ENCODE measurements at regions not wholly inside any gene's neighbourhood (a gene's known extent, or its start where the extent isn't known, plus 50 kb on each side); places are given as distances from the start of the nearest gene placed in this dataset.

DNA sequence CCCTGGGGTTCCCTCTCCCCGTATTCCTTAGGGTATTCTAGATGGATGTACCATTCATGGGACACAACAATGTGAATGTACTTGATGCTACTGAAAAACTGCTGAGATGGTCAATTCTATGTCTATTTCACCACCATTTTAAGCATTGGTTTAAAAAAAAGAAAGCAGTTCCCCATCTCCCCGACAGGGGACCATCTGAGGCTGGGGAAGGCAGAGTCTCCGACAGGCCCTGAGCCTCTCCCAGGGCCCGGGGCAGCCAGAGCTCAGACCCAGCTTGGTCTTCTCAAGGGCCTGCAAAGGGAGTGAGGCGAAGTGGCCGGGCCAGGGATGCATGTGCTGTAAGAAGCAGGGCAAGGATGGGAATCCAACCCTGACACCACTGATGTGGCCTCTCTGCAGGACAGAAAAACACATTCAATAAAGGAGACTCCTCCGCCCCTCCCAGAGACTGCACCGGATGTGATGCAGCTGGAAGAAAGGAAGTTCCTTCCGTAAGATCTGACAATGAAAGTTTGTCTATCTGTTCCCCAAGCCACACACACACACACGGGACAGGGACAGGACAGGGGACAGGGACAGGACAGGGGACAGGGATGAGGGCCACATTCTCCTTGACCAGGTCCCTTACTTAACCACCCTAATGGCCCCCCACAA is 234.1 kb downstream of the BCL11B start:
- DNase-seq (ENCODE audit: low read depth): no peak

GRCh38 chr14:99038431-99038820 is 233.6 kb downstream of the BCL11B start:
- DNase-seq (ENCODE audit: low read depth): no peak

DNA sequence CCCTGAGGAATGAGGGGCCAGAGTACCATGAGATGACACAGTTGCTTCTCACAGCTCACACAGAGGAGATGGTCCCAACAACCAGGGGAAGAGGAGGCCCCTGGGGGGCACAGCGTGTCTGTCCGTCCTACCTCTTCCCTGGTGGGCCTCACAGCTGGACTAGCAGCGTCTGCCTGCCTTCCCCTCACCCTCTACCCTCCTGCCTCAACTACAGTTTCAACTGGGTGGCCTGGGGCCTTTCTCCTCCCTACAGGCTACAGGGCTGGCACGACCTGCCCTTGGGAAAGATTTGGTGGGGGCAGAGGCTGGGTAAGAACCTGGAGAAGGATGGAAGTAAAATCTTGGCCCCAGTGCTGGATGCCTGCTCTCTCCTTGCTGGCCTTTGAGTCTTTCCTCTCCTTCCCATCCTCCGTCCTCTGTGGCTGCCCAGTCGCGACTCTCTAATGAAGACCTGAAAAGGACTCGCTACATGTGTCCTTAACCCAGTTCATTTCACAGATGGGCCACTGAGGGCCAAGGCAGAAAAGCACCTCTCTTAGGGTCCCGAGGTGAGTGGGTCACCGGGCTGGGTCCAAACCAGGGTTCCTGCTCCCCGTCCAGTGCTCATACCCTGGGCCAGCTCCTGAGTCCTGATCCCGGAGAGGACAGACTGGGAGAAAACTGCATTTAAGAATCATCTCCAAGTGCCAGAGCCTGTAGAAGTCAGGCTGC is 232.5 kb downstream of the BCL11B start:
- DNase-seq (ENCODE audit: low read depth): no peak

GRCh38 chr14:99040052-99040451 is 231.9 kb downstream of the BCL11B start:
- no peak for DNase-seq (ENCODE audit: low read depth)

DNA sequence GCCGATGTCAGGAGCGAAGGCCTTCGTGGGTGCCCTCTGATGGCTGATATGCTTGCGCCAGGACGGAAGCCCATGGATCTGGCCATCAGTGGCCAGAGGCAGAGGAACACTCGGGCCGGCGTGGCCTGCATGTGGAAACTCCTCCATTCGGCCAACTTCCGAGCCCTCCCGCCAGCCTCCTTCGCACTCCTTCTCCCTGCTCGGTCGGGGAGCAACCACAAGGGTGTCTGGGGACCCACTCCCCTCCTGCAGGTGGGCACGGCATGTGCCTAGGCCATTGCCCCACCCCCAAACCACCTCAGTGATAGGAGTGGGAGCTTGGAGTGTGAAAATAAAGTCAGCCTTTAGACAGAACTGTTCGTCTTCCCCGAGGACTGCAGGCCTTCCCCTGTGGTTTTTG is 231.3 kb downstream of the BCL11B start:
- no peak for DNase-seq (ENCODE audit: low read depth)

DNA sequence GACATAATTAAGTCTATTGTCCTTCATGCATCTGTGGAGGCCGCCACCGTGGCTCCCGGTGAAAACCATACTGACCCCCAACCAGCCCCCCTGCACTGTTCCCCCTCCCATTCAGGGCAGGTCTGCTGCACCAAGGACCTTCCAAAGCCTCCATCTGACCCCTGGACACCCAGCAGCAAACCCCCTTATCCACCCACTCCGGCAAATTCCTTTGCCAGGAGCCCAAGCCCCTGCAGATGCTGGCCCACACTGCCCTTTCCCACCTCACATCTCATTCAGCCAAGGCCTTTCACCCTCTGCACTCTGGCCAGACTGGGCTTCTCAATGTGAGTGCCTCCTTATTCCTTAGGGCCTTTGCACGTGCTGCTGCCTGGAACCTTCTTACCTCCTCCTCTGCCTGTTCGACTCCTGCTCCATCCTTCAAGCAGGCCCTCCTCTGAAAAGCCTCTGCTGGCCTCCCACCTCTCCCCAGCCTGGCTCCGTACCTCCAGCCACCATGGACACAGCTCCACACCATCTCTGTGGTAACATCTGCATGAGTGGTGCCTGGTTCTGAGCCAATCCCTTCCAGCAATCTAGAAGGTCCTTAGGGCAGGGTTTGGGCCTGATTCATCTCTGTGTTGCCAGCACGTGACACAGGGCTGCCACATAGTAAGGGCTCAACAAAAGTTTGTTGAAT is 230.7 kb downstream of the BCL11B start:
- DNase-seq (ENCODE audit: low read depth): no peak

GRCh38 chr14:99041820-99042174 is 230.2 kb downstream of the BCL11B start:
- DNase-seq (ENCODE audit: low read depth): no peak

- DNase-seq (ENCODE audit: low read depth): no peak
Observed at GRCh38 chr14:99042381-99043266, 229.4 kb downstream of the BCL11B start.

GRCh38 chr14:99043267-99043615 is 228.8 kb downstream of the BCL11B start:
- no peak for DNase-seq (ENCODE audit: low read depth)

DNA sequence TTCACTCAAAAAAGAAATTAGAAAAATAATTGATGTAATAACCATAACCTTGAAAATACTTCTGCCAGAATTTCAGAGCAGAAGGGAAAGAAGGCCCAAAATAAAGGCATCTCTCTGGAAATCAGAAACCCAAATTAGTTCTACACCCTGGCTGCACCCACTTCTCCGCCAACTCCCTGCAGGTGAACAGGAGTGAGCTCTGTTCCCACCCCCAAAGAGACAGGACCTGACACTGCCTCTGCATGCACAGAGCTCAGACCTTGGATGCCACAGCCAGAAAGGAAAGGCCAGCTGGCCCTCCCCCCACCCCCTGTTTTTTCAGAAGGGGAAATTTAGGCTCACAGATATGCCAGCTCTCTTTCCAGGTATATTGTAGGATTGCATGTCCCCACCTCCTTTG is 228.2 kb downstream of the BCL11B start:
- no peak for DNase-seq (ENCODE audit: low read depth)

DNA sequence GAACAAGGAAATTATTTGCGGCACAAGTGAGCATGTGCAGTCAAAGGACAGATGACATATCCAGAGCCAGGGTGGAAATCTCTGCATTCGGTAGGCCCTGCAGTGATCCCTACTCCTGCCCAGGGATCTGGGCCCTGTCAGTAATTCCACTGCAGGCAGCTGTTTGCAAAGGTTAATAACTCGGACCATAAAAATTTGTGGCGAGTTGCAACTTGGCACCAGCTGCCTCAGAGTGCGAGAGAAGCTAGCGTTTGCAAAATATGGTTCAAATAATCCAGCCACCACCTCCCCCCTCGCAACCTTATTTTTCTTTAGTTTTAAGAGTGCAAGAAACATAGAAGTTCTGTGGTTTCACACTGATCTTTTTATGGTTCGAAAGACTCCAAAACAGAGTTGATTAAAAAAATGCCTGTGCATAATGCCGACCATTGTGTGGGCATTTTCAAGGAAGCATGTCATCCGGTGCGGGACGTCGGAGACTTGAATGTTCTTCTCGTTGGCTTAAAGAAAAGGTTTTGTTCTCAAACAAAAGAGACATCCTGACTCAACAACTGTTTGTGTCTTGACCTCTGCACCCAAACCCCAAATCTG is 224.5 kb downstream of the BCL11B start:
- DNase-seq (ENCODE audit: low read depth): no peak

GRCh38 chr14:99050309-99050708 is 221.7 kb downstream of the BCL11B start:
- no peak for DNase-seq (ENCODE audit: low read depth)

DNA sequence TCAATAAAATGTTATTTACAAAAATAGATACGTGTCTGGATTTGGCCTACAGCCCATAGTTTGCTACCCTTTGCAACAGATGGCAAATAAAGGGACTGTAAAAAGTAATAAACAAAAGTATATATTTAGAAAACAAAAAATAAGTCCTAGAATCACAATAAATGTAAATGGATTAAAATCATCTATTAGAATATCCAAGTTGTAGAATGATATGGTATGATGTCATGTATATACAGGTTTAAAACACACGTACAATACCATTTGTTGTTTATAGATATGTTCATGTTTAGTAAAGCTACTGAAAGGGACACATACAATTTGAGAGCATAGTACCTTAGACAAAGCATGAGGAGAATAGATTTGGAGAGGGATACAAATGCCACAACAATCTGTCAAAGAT is 219.5 kb downstream of the BCL11B start:
- DNase-seq (ENCODE audit: low read depth): no peak

DNA sequence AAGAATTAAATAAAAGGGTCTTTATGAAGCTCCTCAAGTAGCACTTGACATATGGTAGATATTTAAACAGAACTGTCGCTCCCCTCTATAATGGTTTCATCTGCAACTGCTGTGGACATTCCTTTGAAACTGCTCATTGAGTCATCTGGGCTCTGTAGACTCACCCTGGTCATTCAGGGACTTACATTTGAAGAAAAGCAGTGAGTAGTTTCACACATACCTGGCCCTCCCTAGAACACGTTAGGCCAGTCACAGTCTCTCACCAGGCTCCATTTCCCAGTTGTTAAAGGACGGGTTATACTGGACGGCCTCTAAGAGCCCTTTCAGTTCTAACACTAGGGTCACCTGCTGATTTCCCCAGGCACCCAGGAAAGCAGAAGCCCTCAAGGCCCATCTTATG is 217.0 kb downstream of the BCL11B start:
- DNase-seq (ENCODE audit: low read depth): no peak

DNA sequence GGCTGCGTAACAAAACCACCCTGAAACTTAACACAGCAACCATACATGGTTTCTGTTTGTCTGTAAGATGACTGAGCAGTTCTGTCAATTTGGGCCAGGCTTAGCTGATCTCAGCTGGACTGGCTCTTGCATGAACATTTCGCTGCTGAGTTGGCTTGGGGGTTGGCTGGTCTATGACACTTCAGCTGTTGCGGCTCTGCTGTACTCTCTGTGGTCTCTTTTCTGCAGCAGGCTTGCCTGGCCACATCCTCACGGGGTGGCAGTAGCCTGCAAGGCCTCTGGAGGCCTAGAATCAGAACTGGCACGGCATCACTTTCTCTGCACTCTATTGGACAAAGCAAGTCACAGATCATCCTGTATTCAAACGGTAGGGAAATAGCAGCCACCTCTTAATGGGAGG is 216.2 kb downstream of the BCL11B start:
- no peak for DNase-seq (ENCODE audit: low read depth)

DNA sequence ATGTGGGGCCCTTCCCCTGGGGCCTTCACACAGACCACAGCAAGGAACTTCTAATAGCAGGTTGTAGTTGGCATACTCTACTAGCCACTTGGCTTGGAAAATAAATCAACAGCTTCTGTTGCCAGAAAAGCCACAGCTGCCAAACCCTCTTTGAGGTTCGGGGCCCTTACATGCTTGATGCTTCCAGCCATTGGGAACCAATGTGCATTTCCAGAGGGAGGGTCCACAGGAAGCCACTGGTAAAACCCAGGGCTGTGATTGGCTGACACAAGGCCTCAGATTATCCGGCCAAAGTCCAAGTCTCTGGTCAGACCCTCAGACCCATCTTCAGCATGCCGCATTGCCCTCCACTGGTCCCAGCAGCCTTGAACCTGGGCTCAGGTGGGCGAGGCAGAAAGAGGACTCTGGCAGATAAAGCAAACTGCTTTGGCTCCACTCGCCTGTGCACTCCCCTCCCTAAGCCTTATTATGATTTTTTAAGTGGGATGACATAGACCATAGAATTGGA is 214.4 kb downstream of the BCL11B start:
- DNase-seq (ENCODE audit: low read depth): no peak

DNA sequence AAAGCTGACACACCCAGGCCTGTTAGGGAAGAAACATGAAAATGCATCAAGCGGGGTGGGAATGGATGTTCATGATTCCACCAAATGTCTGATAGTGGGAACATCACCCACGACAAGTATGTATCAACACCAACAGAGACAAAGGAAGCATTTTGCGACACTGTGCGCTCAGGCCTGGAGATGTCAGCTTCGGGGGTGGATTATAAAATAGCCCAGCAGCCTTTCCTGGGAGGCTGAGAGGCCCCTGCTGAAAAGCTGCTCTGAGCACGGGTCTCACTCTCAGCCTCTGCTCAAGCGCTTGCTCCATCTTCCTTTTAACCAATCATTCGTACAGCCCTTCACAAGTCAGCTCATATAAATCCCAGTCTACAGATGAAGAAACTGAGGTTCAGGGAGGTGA is 213.5 kb downstream of the BCL11B start:
- no peak for DNase-seq (ENCODE audit: low read depth)

DNA sequence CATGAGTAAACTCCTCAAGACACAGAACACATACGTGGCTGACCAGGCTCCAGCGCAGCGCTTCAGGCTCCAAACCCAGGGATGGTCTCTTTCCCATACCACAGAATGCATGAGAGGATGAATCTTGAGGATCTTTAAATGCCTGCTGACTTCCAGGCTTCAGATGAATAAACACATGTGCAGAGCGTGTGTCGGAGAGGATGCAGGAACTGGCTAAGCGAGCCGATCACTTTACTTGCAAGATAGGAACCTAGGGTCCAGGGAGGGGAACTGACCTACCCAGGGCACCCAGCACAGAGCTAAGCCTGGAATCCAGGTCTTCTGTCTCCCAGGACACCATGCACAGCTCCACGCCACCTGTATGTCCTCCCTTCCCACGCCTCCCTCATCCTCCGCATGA is 209.8 kb downstream of the BCL11B start:
- no peak for DNase-seq (ENCODE audit: low read depth)

DNA sequence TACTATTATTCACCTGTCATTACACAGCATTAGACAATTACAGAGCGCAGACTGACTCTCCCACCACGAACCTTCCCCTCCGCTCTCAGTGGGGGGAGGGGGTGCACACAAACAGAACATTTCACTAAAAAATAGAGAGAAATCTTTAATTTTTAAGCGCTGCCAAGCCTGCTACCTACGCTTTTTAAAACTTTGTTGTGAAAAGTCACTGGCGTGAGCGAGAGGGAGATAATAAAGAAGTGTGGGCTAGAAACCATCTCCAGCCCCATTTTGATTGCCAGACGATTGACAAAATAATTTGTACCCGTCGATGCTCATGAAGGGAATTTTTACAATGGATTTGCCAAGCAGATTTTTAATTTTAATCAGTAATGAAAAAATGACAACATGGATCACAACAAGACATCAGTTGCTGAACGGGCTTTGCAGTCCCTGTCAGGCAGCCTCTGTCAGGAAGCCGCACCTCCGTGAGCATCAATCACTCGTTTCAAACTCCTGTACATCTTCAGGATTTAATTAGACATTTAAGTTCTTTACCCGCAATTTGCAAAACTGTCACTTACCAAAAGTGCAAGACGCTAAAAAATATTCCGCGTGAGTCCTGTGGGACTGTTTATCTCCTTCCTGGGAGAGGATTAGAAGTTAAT is 209.1 kb downstream of the BCL11B start:
- no peak for DNase-seq (ENCODE audit: low read depth)

- DNase-seq (ENCODE audit: low read depth): no peak
Observed at GRCh38 chr14:99063620-99064225, 208.3 kb downstream of the BCL11B start.

Measured in fibroblast of the conjunctiva (primary cell).